Activated CD8-positive, alpha-beta T cell treated with anti-CD3 and anti-CD28 coated beads for 36 hours (primary cell): ENCODE measurements at regions not wholly inside any gene's neighbourhood (a gene's known extent, or its start where the extent isn't known, plus 50 kb on each side); places are given as distances from the start of the nearest gene placed in this dataset.
"Not testable (repeated sequence)": the region's sequence is repeated elsewhere in the genome, so short reads cannot be mapped to it uniquely, and the experiment has no call there.

Experiments
- ATAC-seq: fragments of 200-7000 bp; cut with Tn5 transposase; one replicate; pipeline ENCODE4 v1.10.0; 2021; ENCODE audit warnings: mild to moderate bottlenecking, moderate library complexity
- CTCF ChIA-PET: fragments of 350-600 bp; sonication (Branson Sonifier 250); formaldehyde crosslinking; loops from one replicate; lab custom pipeline; 2021; ENCODE audit warnings: antibody characterized with exemption; lab: Charles Lee
- POLR2A ChIA-PET: fragments of 350-600 bp; sonication (Branson Sonifier 250); formaldehyde crosslinking; loops from one replicate; lab custom pipeline; 2021; ENCODE audit warnings: antibody characterized with exemption; lab: Charles Lee
- DNase-seq: peaks from one replicate; pipeline ENCODE4 v3.0.0-alpha.2; 2020
- H3K27ac Mint-ChIP-seq: one replicate; pipeline ENCODE4 v1.8.0; 2021; ENCODE audit warnings: mild to moderate bottlenecking, mixed read lengths
- H3K27me3 Mint-ChIP-seq: one replicate; pipeline ENCODE4 v1.8.0; 2021; ENCODE audit warnings: mixed read lengths
- H3K36me3 Mint-ChIP-seq: one replicate; pipeline ENCODE4 v1.8.0; 2021; ENCODE audit warnings: low read depth, mixed read lengths
- H3K4me1 Mint-ChIP-seq: one replicate; pipeline ENCODE4 v1.8.0; 2021; ENCODE audit warnings: low read depth, mixed read lengths
- H3K4me3 Mint-ChIP-seq: one replicate; pipeline ENCODE4 v1.8.0; 2021; ENCODE audit warnings: mild to moderate bottlenecking, moderate library complexity, mixed read lengths
- H3K9me3 Mint-ChIP-seq: one replicate; pipeline ENCODE4 v1.8.0; 2021; ENCODE audit warnings: mixed read lengths
- CTCF ChIP-seq: fragments of 200-600 bp; IDR thresholded peaks from one replicate; pipeline ENCODE4 v1.8.0; 2022; ENCODE audit warnings: antibody characterized with exemption, mild to moderate bottlenecking
- intact Hi-C: fragments of 100-400 bp; cut with micrococcal nuclease; formaldehyde crosslinking; loops from one replicate; pipeline ENCODE4 v1.10.0; 2022

GRCh38 chr3:170657312-170657711 is 71.4 kb upstream of the SLC7A14 start:
- no peak for DNase-seq
- no peak overlapping the region for H3K4me3 Mint-ChIP-seq

GRCh38 chr3:170656284-170656683 is 70.4 kb upstream of the SLC7A14 start:
- ATAC-seq = no peak
- ChIA-PET CTCF (no interaction called here), POLR2A (no interaction called here)
- peaks cover 3% of the 10 kb centered on the region for H3K27me3 Mint-ChIP-seq
- no peak for TF ChIP-seq CTCF
- intact Hi-C loops = no loop called here
- H3K4me1 Mint-ChIP-seq = no peaks in the 10 kb centered on the region
- H3K36me3 Mint-ChIP-seq = no peaks in the 10 kb centered on the region
- DNase-seq = no peak
- no peak overlapping the region for H3K27ac Mint-ChIP-seq
- H3K4me3 Mint-ChIP-seq = no peak overlapping the region
- no peaks in the 10 kb centered on the region for H3K9me3 Mint-ChIP-seq

More at GRCh38 chr3:170657312-170657711, 71.4 kb upstream of the SLC7A14 start:
- Mint-ChIP-seq H3K27me3 (peaks cover 3% of the 10 kb centered on the region), H3K9me3 (no peaks in the 10 kb centered on the region), H3K4me1 (no peaks in the 10 kb centered on the region), H3K27ac (no peak overlapping the region), H3K36me3 (no peaks in the 10 kb centered on the region)
- ChIA-PET POLR2A (no interaction called here), CTCF (no interaction called here)
- intact Hi-C loops = no loop called here
- no peak for ATAC-seq
- TF ChIP-seq CTCF = no peak

GRCh38 chr3:170653801-170654200 is 67.9 kb upstream of the SLC7A14 start:
- Mint-ChIP-seq H3K9me3 (no peaks in the 10 kb centered on the region), H3K4me1 (no peaks in the 10 kb centered on the region), H3K36me3 (no peaks in the 10 kb centered on the region), H3K4me3 (no peak overlapping the region), H3K27ac (no peak overlapping the region), H3K27me3 (peaks cover 5% of the 10 kb centered on the region)
- ChIA-PET POLR2A (no interaction called here), CTCF (interaction anchor here (1.9 kb wide), 1 partner anchor 158 kb away, joined by 6 read pairs; no protein-coding TSS in a partner anchor)
- TF ChIP-seq CTCF = no peak
- intact Hi-C loops = no loop called here
- ATAC-seq = no peak
- no peak for DNase-seq

- DNase-seq (no peak), ATAC-seq (no peak)
- CTCF ChIA-PET = no interaction called here
- Mint-ChIP-seq H3K27me3 (peaks cover 2% of the 10 kb centered on the region), H3K36me3 (no peaks in the 10 kb centered on the region), H3K9me3 (no peaks in the 10 kb centered on the region), H3K4me1 (no peaks in the 10 kb centered on the region), H3K4me3 (no peak overlapping the region), H3K27ac (no peak overlapping the region)
- TF ChIP-seq CTCF = no peak
- POLR2A ChIA-PET = no interaction called here
- intact Hi-C loops = no loop called here
Measured at GRCh38 chr3:170651260-170651845, 65.5 kb upstream of the SLC7A14 start.

- intact Hi-C loops, H3K4me1 Mint-ChIP-seq, H3K27me3 Mint-ChIP-seq, H3K36me3 Mint-ChIP-seq, POLR2A ChIA-PET, CTCF ChIA-PET, H3K4me3 Mint-ChIP-seq, ATAC-seq, DNase-seq, H3K27ac Mint-ChIP-seq, H3K9me3 Mint-ChIP-seq: not testable (repeated sequence)
Measured at GRCh38 chr3:170650557-170650956, 64.7 kb upstream of the SLC7A14 start.
